ENCODE measurements at regions not wholly inside any gene's neighbourhood (a gene's known extent, or its start where the extent isn't known, plus 50 kb on each side); places are given as distances from the start of the nearest gene placed in this dataset.

- no peak for DNase-seq (ENCODE audit: low read depth in 2 of 2)
Observed at GRCh38 chr1:4422504-4423289, 231.7 kb upstream of the AJAP1 start.

- no peak for DNase-seq (ENCODE audit: low read depth in 2 of 2)
Observed at GRCh38 chr1:4424254-4424653, 230.2 kb upstream of the AJAP1 start.

GRCh38 chr1:4424766-4425165 is 229.6 kb upstream of the AJAP1 start:
- no peak for DNase-seq (ENCODE audit: low read depth in 2 of 2)

GRCh38 chr1:4425892-4426291 is 228.5 kb upstream of the AJAP1 start:
- no peak for DNase-seq (ENCODE audit: low read depth in 2 of 2)

- no peak for DNase-seq (ENCODE audit: low read depth in 2 of 2)
Observed at GRCh38 chr1:4428711-4429110, 225.7 kb upstream of the AJAP1 start.

- DNase-seq (ENCODE audit: low read depth in 2 of 2) = no peak
Observed at GRCh38 chr1:4430406-4431365, 223.7 kb upstream of the AJAP1 start.

DNA sequence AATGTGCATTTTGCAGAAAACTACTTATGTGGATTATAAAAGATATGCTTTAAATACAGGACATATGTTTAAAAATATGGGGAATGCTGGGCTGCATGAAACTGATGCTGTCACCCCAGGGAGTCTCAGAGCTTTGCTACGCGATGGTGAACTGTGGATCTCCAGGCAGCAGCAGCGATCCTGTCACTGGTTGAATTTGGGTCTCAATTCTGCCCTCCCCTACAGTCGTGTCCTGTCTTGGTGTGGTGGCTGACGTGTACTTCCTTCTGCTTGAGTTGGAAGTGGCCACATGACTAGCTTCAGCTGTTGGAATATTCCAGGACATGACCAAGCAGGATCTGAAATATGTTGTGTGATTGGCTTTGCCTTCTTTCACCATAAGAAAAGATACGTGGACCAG is 222.9 kb upstream of the AJAP1 start:
- DNase-seq (ENCODE audit: low read depth in 2 of 2) = no peak

DNA sequence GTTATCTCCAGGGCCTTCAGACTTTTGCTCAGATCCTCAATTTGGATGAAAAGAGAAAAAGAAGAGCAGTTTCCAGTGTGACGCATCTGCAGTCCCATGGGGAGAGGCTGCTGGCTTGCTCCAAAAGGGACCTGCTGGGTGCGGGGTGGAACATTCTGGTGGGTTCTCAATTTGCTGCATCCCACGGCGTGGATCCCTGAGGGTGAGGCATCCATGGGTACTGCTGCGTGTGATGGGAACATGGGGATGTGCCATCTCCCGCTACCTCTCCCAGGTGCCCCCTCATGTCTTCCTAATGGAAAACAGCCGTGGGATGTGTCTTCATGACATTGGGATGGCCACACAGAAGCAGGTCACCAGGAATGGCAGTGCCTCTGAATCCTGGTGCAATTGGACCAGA is 221.3 kb upstream of the AJAP1 start:
- DNase-seq (ENCODE audit: low read depth in 2 of 2) = no peak

GRCh38 chr1:4444086-4444485 is 210.3 kb upstream of the AJAP1 start:
- DNase-seq (ENCODE audit: low read depth in 2 of 2) = no peak

GRCh38 chr1:4447778-4448420 is 206.5 kb upstream of the AJAP1 start:
- no peak for DNase-seq (ENCODE audit: low read depth in 2 of 2)

DNA sequence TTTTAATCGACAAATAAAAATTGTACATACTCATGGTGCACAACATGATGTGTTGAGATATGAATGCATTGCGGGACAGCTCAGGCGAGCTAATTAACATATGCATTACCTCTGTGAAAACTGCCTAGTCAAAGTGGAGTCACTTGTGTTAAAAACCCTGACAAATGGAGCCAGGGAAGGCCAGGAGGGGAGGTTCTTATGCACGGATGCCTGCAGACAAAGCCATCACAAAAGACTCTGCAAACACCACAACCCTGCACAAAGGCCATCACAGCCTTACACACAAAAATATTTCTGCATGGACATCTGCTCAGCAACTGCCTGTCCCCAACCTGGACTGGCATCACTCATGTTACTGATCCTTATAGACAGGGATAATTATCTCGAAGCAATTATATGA is 204.4 kb upstream of the AJAP1 start:
- DNase-seq (ENCODE audit: low read depth in 2 of 2) = no peak

GRCh38 chr1:4452701-4453100 is 201.7 kb upstream of the AJAP1 start:
- DNase-seq (ENCODE audit: low read depth in 2 of 2) = peak in 1 of 2 experiments; percentile 1

DNA sequence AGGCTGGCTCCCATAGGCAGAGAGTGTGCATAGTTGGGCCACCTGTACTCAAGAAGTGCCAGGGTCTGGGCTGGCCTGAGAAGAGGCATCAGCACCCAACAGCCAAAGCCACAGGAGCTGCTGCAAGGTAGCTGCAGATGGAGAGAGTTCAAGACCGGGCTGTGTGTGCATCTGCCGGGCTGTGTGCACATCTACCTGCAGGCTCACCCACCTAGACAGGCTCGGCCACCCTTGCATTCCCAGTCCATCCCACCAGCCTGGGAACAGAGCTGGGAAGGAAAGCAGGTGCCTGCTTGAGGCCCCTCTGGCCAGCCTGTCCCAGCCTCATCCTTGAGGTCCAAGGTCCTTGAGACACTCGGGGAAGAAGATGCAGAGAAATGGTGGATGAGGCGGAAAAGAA is 194.4 kb upstream of the AJAP1 start:
- no peak for DNase-seq (ENCODE audit: low read depth in 2 of 2)

DNA sequence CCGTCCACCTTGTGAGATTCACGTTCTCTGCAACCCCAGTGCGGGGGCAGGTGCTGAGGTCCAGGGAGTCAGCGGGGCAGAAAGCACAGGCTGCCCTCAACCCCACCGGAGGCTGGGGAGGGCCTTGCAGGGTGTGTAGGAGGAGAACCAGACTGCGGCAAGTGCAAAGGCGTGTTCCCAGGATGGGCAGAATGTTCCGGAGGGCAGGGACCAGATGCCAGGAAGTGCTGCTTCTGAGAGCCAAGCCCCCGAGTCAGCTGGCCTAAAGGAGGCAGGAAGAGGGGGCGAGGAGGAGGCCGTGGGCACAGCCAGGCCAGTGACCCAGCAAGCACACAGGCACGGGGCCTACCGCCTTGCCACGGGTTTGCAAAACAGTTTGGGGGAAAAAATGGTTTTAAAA is 193.8 kb upstream of the AJAP1 start:
- no peak for DNase-seq (ENCODE audit: low read depth in 2 of 2)

DNA sequence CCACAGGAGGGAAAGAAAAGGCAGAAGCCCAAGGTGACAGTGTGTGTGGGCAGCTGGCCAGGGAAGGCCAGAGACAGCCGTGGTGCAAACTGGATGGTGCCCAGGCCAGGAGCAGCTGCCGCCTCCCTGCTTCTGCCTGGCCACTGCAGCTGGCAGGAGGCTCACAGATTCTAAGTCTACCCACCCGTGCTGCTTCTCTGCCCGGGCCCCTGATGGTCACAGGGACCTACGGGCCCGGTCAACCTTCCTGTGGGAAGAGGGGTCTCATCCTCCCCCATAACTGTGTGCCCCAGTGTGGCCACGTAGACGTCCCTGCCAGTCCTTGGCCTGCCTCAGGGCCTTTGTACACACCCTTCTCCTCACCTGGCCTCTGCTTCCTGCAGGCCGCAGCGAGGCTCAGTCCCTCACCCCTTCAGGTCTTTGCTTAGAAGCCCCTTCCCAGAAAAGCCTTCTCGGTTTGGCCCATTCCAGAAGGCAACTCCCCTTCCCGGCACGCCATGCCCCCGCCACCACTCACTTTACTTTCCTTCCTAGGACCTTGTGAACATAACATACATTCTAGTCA is 192.6 kb upstream of the AJAP1 start:
- DNase-seq (ENCODE audit: low read depth in 2 of 2) = no peak

GRCh38 chr1:4462831-4463484 is 191.5 kb upstream of the AJAP1 start:
- no peak for DNase-seq (ENCODE audit: low read depth in 2 of 2)

- DNase-seq (ENCODE audit: low read depth in 2 of 2) = no peak
Observed at GRCh38 chr1:4463631-4464030, 190.8 kb upstream of the AJAP1 start.

- DNase-seq (ENCODE audit: low read depth in 2 of 2) = no peak
Observed at GRCh38 chr1:4464478-4464877, 189.9 kb upstream of the AJAP1 start.

DNA sequence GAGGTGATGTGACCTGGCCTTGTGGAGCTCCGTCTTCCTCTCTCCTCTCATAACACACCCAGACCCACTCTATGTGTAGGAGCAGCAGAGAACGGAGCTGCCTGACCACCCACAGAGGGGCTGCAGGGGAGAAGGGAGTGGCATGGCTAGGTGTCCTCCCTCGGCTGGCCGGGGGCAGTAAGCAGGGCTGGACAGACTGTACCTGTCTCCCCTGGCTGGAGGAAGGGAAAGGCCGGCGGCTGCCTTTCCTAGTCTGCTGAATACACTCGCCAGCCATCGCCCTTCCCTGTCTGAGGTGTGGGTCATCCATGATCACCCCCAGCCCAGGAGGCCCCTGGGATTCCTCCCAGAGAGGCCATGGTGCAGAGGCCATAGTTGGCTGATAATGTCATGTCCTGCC is 187.2 kb upstream of the AJAP1 start:
- no peak for DNase-seq (ENCODE audit: low read depth in 2 of 2)

DNA sequence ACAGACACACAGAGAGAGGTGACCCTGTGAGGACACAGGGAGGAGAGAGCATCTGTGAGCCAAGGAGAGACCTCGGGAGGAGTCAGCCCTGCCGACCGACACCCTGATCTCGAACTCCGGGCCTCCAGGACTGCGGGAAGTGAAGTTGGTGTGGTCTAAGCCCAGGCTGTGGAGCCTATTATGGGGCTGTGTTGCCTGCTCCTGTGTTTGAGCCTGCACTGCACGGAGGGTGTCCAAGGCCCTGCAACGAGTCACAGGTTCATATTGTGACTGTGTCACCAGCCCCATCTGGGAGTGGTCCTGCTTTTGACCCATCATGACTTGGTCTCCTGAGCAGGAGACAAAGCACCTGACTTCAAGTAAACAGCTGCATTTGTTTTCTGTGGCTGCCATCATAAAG is 186.0 kb upstream of the AJAP1 start:
- DNase-seq (ENCODE audit: low read depth in 2 of 2) = no peak

GRCh38 chr1:4468804-4469514 is 185.4 kb upstream of the AJAP1 start:
- no peak for DNase-seq (ENCODE audit: low read depth in 2 of 2)
